Esophagus mucosa (tissue), 1 donor: ENCODE measurements at regions not wholly inside any gene's neighbourhood (a gene's known extent, or its start where the extent isn't known, plus 50 kb on each side); places are given as distances from the start of the nearest gene placed in this dataset.
A peak's percentile ranks its signal among the peaks of the same experiment; 100 is the strongest.

ENCODE experiments used
- ATAC-seq: fragments of 200-7000 bp; cut with Tn5 transposase; one replicate; pipeline ENCODE4 v1.9.1; 2020
- donor health status: DM: yes; HTN: yes; CAD: no.

DNA sequence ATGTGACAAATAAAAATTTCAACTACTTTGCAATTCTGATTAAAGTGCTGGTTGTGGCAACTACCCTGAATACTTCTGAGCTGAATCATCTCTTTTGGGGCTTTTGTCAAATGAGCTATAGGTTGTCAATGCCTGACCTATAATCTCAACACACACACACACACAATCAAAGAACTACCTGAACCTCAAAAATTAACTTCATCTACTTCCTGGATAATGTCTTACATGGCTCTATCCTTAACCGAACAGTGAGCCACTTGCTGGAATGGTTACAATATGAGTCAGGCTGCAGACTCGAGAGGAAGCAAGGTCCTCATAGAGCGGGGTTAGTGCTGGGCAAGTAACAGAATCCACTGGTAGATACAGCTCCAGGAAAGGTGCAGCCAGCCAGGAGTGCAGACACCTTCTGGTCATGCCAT is 70.6 kb upstream of the DST start:
- peak; percentile 88 for ATAC-seq

DNA sequence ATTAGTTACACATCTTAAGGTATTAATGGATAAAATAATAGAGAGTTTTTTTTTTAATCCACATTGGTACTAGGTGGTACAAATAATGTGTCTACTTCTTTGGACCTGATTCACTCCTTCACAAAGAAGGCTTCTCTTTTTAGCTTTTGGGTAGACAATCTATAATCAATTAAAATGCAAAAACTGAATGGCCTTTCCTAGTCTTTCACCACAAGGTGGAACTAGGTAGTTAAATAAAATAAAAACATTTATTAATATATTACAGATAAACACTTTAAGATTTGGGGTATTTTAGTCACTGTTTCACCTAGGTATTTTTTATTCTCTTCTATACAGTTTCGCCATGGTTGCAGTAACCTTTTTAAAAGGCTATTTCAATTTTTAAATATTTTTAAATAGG is 68.3 kb upstream of the DST start:
- no peak for ATAC-seq

DNA sequence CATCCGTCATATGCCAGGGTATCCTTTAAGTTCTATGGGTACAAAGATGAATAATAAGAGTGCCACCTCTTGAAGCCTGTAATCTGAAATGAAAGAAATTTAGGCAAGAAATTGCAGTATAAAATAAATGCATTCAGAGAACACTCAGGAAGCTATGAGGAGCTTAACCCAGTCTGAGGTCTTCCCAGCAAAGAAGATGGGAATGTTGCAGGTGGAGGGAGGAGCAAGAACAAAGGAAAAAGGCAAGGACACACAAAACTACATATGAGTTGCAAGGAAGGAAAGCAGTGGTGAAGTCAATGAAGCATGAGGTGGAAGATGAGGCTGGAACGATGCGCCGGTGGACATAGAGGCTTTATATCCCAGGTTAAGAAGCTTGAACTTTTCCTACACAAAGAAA is 67.0 kb upstream of the DST start:
- no peak for ATAC-seq

DNA sequence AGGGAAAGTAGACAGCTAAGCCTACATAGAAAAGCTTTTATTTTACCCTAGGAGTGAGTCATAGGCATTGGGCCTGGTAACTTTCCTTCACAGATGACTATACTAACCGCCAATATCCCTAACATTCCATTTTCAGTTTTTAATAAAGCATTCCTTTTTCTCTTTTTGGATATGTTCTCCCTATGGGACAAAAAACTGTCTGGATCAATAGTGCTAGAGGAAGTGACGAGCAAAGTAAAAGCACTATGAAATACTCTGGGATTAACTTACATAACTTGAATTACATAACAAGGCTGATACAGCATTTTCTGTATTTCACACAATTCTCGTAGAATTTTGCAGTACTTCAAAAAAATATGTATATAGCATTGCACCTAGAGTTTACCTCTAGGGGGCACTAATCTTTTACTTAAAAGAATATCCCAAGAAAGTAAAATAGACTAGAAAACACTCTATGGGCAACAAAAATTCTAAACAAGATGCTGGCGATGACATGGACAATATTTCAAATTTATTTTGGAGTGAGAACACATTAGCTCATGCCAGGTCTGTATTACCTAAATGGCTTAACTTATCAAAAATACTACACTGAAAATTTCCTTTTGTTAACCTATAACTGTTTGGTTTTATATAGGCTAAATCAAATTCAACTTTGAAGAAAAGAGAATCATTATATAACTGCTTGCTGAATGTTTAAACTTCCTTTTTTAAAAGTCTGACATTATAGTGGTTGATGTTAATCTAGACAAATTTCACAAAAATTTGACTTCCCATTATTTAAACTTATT is 66.3 kb upstream of the DST start:
- ATAC-seq, result peak; percentile 44

DNA sequence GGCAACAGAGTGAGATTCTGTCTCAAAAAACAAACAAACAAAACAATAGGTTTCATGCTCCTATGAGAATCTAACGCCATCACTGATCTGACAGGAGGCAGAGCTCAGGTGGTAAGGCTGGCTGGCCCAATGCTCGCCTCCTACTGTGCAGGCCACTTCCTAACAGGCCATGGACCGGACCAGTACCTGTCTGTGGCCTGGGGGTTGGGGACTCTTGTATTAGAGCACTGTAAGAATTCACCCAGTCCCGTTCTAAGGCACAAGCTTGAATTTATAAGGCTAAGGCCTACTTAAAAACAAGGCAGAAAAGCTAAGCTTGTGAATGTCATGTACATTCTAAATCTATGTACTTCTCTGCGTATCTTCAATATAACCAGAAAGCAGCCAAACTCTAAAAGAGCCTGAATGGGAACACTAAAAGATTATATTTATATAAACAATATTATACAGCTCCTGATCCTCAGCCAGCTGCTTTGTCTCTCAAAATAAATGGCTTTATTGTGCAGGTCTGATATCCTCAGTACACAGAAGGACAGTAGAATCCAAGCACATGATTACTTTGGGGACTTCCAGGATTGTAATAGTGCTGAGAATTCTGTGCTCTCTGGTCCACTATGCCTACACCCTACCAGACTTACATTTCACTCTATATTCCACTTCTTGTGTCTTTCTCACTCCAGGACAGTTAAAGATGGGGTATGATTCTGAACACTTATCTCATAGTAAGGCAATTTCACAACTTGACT is 64.5 kb upstream of the DST start:
- no peak for ATAC-seq

DNA sequence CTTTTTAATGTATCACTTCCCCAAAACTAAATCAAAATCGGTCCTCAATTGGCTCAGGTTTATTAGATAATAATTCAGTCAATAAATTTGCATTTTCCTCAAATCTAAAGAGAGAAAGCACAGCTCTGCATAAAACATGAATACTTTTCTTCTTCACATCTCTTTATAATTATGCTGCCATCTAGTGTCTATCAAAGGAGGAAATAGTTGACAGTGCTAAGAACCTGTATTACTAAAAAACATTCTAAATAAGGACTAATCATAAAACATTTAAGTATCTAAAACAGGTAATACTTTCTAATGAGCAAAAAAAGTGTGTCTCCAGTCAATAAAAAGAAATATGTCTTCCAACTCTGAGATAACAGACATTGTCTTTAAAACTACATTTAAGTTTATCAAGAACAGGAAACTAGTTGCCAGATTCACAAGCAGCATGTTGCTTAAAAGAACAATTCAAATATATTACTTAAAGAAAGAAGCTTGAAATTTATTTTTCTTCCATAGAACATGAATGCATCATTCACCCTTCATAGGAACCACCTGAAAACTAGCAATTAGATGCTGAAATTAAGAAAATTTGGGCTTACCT is 56.5 kb upstream of the DST start:
- peak; percentile 55 for ATAC-seq

DNA sequence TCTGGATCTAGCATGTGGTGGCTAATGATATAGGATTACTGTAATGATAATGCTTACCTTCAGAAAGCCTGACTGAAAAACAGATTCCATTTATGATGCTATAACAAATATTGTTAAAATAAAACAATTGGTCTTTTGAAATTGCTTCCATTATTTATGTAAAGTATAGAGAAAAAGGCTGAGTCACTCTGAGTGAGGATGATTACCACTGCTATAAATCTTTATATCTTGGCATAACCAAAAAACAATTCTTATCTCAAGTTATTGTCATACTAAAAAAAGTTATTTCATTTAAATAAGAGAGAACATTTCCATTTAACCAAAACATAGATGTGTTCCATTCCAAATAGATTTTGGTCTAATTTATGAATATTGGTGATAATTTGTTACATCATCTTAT is 53.0 kb upstream of the DST start:
- no peak for ATAC-seq

DNA sequence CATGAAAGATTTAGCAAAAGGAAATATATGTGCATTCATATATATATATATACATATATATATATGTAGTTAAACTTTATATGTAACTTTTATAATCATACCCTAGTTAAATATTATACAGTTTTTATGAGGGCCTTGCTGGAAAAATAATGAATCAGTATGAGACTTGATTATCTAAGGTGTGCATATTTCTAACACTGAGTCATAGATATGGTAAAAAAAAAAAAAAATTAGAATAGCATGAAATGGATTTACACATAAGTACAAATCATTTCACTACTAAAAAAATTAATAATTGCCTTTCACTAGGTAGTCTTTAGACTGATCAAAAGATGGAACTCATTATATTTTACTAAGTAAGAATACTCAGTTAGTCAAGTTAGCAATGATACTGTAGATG is 51.3 kb upstream of the DST start:
- no peak for ATAC-seq

DNA sequence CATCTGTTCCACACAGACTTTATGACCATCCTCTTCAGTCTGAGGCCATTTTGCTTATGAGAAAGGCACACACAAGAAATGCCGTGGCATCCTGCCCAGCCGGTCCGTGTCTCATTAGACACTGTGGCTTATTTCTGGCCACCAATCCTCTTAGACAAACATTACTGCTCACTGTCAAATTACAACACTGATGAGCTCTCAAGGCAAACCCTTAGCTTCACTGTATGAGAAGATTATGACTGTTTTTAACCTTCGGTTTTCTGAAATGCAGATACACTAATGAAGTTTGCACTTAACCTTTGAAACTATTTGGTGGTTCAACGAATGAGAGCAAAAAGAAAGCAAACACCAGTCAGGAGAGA is 50.5 kb upstream of the DST start:
- peak; percentile 47 for ATAC-seq

DNA sequence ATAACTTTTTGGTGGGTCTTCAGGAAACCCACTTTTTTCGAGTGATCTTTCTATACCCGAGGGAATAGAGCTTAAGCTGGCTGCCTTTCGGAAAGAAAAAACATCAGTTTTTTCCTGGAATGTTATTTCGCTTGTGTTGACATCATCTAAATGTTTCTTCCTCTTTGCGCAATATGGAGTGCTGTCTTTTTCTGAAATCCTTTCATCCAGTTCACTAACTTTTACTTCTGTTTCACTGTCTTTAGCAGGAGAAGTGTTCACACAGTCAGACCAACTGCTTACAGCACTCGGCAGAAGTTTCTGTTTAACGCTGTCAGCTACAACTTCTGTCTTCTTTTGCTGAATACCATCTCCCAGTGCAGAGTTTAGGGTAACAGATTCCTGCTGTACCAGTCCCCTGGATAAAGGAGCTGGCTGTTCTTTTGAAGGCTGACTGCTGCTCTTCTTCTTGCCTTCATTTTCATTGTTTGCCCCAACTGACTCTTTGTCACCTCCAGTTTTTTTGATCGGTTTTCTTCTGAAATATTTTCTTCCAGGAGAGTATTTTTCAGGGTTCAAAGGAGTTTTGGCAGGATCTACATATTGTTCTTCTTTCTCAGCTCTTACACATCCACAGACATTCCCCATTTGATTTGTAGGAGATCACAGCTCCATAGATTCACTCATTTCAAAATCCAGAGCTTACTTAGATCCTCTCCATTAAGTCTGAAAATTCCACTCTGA is 50.0 kb upstream of the DST start:
- no peak for ATAC-seq
